K562 (cell line): ENCODE measurements at regions not wholly inside any gene's neighbourhood (a gene's known extent, or its start where the extent isn't known, plus 50 kb on each side); places are given as distances from the start of the nearest gene placed in this dataset.

Experiments
- ATAC-seq: fragments of 200-7000 bp; cut with Tn5 transposase; 3 replicates; pipeline ENCODE4 v1.9.1; 2020; ENCODE audit warnings: moderate library complexity
- BruUV-seq: library from RNA; stranded (reverse); fragments of 400-500 nt; replicated peaks from 2 replicates; lab custom pipeline; 2021; lab: Mats Ljungman, UMichigan
- CTCF ChIA-PET: fragments of 300-600 bp; formaldehyde crosslinking; extraction: SDS; loops from one replicate; lab custom pipeline; 2021; ENCODE audit warnings: low intra/inter-chr PET ratio; lab: Yijun Ruan, JAX
- POLR2A ChIA-PET: fragments of 300-600, 350-650 bp; sonication (Branson Sonifier 250); formaldehyde crosslinking; extraction: SDS; loops from one replicate; lab custom pipeline; 2021; ENCODE audit warnings: antibody characterized with exemption, inconsistent platforms; lab: Yijun Ruan, JAX
- DNase-seq, 4 experiments: peaks; one replicate each; pipeline versions ENCODE4 v3.0.0 to v3.0.0-alpha.2; 2011 to 2018; ENCODE audit warnings: low spot score in 3 of 4, mixed read lengths in 3 of 4; ENCODE audit errors: extremely low read depth in 1 of 4
- FAIRE-seq: peaks from 2 replicates; lab custom pipeline; 2011; peaks lifted over from hg19 to GRCh38; lab: Jason Lieb, UNC
- H2AFZ ChIP-seq: 2 replicates; pipeline ENCODE4 v1.6.0; 2011; ENCODE audit warnings: low read depth, low read length, control low read depth, inconsistent platforms
- H3K27ac ChIP-seq: fragments of 200-600 bp; 3 replicates; pipeline ENCODE4 v1.8.0; 2011; ENCODE audit warnings: low read depth, mild to moderate bottlenecking, control low read depth, inconsistent platforms, low read length, moderate library complexity, mixed read lengths; ENCODE audit errors: extremely low read depth
- H3K27me3 ChIP-seq, 2 experiments: fragments of 300-600 bp in 1 of 2; 2 replicates in 1 of 2; 3 replicates in 1 of 2; pipeline versions ENCODE4 v1.6.0 to v1.8.0; 2011; ENCODE audit warnings: inconsistent platforms in 2 of 2, low read length in 2 of 2, mild to moderate bottlenecking in 1 of 2, mixed read lengths in 1 of 2, moderate library complexity in 1 of 2; ENCODE audit not compliant: control insufficient read depth in 2 of 2, insufficient read depth in 2 of 2
- H3K36me3 ChIP-seq: fragments of 300-600 bp; 3 replicates; pipeline ENCODE4 v1.8.0; 2011; ENCODE audit warnings: mild to moderate bottlenecking, low read length, inconsistent platforms; ENCODE audit not compliant: control insufficient read depth, insufficient read depth
- H3K4me1 ChIP-seq, 2 experiments: fragments of 200-600 bp in 1 of 2; replicated peaks in 1 of 2; 2 replicates in 1 of 2; 3 replicates in 1 of 2; pipeline versions ENCODE4 v1.5.1 to v1.8.0; 2011; ENCODE audit warnings: inconsistent platforms in 2 of 2, low read length in 2 of 2, mild to moderate bottlenecking in 1 of 2, mixed read lengths in 1 of 2, moderate library complexity in 1 of 2; ENCODE audit not compliant: control insufficient read depth in 2 of 2, insufficient read depth in 2 of 2
- H3K4me2 ChIP-seq: 2 replicates; pipeline ENCODE4 v1.6.1; 2011; ENCODE audit warnings: low read length, control low read depth, inconsistent platforms, mixed read lengths; ENCODE audit not compliant: insufficient read depth
- H3K4me3 ChIP-seq: fragments of 200-600 bp; sonication (generic), shearing (Covaris generic); 2 replicates; pipeline ENCODE4 v1.5.1; 2016; ENCODE audit warnings: control low read depth, inconsistent platforms
- H3K79me2 ChIP-seq: fragments of 200-600 bp; 3 replicates; pipeline ENCODE4 v1.8.0; 2011; ENCODE audit warnings: low read length, inconsistent platforms; ENCODE audit not compliant: control insufficient read depth, insufficient read depth
- H3K9ac ChIP-seq, 2 experiments: 2 replicates each; pipeline versions ENCODE4 v1.6.0 to v1.6.1; 2011; ENCODE audit warnings: low read depth in 2 of 2, low read length in 2 of 2, control low read depth in 1 of 2, inconsistent platforms in 1 of 2, mild to moderate bottlenecking in 1 of 2, mixed read lengths in 1 of 2; ENCODE audit not compliant: insufficient read depth in 1 of 2
- H3K9me1 ChIP-seq: one replicate; pipeline ENCODE4 v1.6.0; 2011; ENCODE audit warnings: inconsistent platforms, mild to moderate bottlenecking, low read length, moderate library complexity; ENCODE audit not compliant: control insufficient read depth, insufficient read depth
- H3K9me3 ChIP-seq: replicated peaks from 2 replicates; pipeline ENCODE4 v1.5.1; 2011; ENCODE audit warnings: low read depth, low read length, inconsistent platforms; ENCODE audit not compliant: control insufficient read depth, insufficient read depth
- H4K20me1 ChIP-seq: replicated peaks from 2 replicates; pipeline ENCODE4 v1.6.1; 2011; ENCODE audit warnings: low read length, inconsistent platforms, mixed read lengths; ENCODE audit not compliant: control insufficient read depth, insufficient read depth
- ATF4 ChIP-seq: fragments of 450-650 bp; formaldehyde crosslinking; IDR thresholded peaks from 2 replicates; pipeline ENCODE4 v1.4.0; 2022; ENCODE audit warnings: mild to moderate bottlenecking, moderate library complexity
- BCL6 ChIP-seq: fragments of 250-450 bp; sonication (Bioruptor Pico); IDR thresholded peaks from 2 replicates; pipeline ENCODE4 v1.4.0; 2020
- BMI1 ChIP-seq: fragments of 150-350 bp; IDR thresholded peaks from 2 replicates; pipeline ENCODE4 v1.6.1; 2014; ENCODE audit warnings: low read length
- CTBP1 ChIP-seq: fragments of 450-650 bp; IDR thresholded peaks from 2 replicates; pipeline ENCODE4 v1.6.1; 2016; ENCODE audit warnings: borderline replicate concordance
- HNRNPUL1 ChIP-seq: fragments of 200-400 bp; formaldehyde crosslinking; IDR thresholded peaks from 2 replicates; pipeline ENCODE4 v1.6.1; 2017; ENCODE audit warnings: low read length
- MCM7 ChIP-seq, 2 experiments: fragments of 450-650 bp; IDR thresholded peaks; 2 replicates each; pipeline ENCODE4 v1.6.1; 2016 to 2018
- NFRKB ChIP-seq: fragments of 450-650 bp; IDR thresholded peaks from 2 replicates; pipeline ENCODE4 v1.6.1; 2016; ENCODE audit warnings: low read depth
- PRPF4 ChIP-seq: fragments of 200-400 bp; formaldehyde crosslinking; IDR thresholded peaks from one replicate; pipeline ENCODE4 v1.6.1; 2017; ENCODE audit warnings: low read length, low read depth, mild to moderate bottlenecking; ENCODE audit not compliant: insufficient read depth, poor library complexity, severe bottlenecking
- TSC22D4 ChIP-seq: fragments of 450-650 bp; IDR thresholded peaks from 2 replicates; pipeline ENCODE4 v1.6.1; 2016; ENCODE audit warnings: missing genetic modification characterization, missing biosample characterization, control low read depth
- U2AF2 ChIP-seq: fragments of 200-400 bp; formaldehyde crosslinking; optimal IDR thresholded peaks from 2 replicates; pipeline ENCODE3; 2017; ENCODE audit warnings: low read depth, mild to moderate bottlenecking, low read length
- ZC3H4 ChIP-seq: sonication (generic); formaldehyde crosslinking; IDR thresholded peaks from 2 replicates; pipeline ENCODE4 v1.9.0; 2021; ENCODE audit warnings: missing genetic modification reagents, borderline replicate concordance
- ZMIZ1 ChIP-seq, 2 experiments: fragments of 150-350 bp in 1 of 2; IDR thresholded peaks; 2 replicates each; pipeline ENCODE4 v1.6.1; 2012 to 2016; ENCODE audit warnings: low read depth in 2 of 2, low read length in 2 of 2, mild to moderate bottlenecking in 1 of 2, moderate library complexity in 1 of 2
- ZNF143 ChIP-seq: sonication (generic); formaldehyde crosslinking; IDR thresholded peaks from 2 replicates; pipeline ENCODE4 v1.9.0; 2022; ENCODE audit warnings: mild to moderate bottlenecking, missing genetic modification reagents
- ZNF445 ChIP-seq: fragments of 250-450 bp; sonication (Bioruptor Pico); IDR thresholded peaks from 2 replicates; pipeline ENCODE4 v1.4.0; 2020; ENCODE audit warnings: low read depth, mild to moderate bottlenecking, moderate library complexity
- ZNF79 ChIP-seq: fragments of 250-450 bp; sonication (Bioruptor Pico); IDR thresholded peaks from 2 replicates; pipeline ENCODE4 v1.4.0; 2020; ENCODE audit warnings: low read depth, mild to moderate bottlenecking, moderate library complexity
- WGBS: fragments of 100-300 bp; shearing (Covaris generic); methylation state at CpG from one replicate; pipeline ENCODE4 v1.1.6; 2016; ENCODE audit warnings: low coverage, mixed read lengths; ENCODE audit not compliant: insufficient coverage; ENCODE audit errors: missing lambda C conversion rate; 5-methylcytosine and 5-hydroxymethylcytosine counted together
- in situ Hi-C: fragments of 300-500 bp; cut with MboI; formaldehyde crosslinking; loops from 4 replicates; pipeline ENCODE4 v1.15.0; 2018; ENCODE audit warnings: inconsistent platforms, mixed read lengths
- intact Hi-C: fragments of 100-400 bp; cut with micrococcal nuclease; formaldehyde crosslinking; loops from 2 replicates; pipeline ENCODE4 v1.14.2; 2022

GRCh38 chr3:19757773-19758172, 176.2 kb downstream of the EFHB start (continued):
- TF ChIP-seq ZMIZ1 (IDR thresholded peaks at IDR 0.05; ENCODE audit: low read depth in 2 of 2, low read length in 2 of 2) (no peak), CTBP1 (no peak)
- TF ChIP-seq, all 486 proteins: peak for 0

GRCh38 chr3:19749448-19750017, 184.5 kb downstream of the EFHB start:
- intact Hi-C loops: no loop called here
- Histone ChIP-seq H2AFZ (no peak overlapping the region), H3K4me3 (no peak overlapping the region), H3K9ac (no peak overlapping the region), H3K9me3 (no peaks in the 10 kb centered on the region), H3K4me1 (no peaks in the 10 kb centered on the region), H3K27ac (no peak overlapping the region), H3K79me2 (no peaks in the 10 kb centered on the region), H3K4me2 (no peak overlapping the region), H3K27me3 (no peaks in the 10 kb centered on the region), H3K36me3 (no peaks in the 10 kb centered on the region), H3K9me1 (no peaks in the 10 kb centered on the region), H4K20me1 (no peaks in the 10 kb centered on the region)
- 1% methylated on average over 22 of the region's 22 CpGs for WGBS
- TF ChIP-seq ZC3H4 (CRISPR knock-in tag): no peak
- TF ChIP-seq MCM7 (IDR thresholded peaks at IDR 0.05): no peak
- TF ChIP-seq ZNF143: no peak
- TF ChIP-seq BCL6 (CRISPR knock-in tag): no peak
- TF ChIP-seq PRPF4: no peak
- TF ChIP-seq HNRNPUL1: no peak
- TF ChIP-seq ATF4: no peak
- TF ChIP-seq U2AF2: no peak
- no peak for TF ChIP-seq BMI1
- TF ChIP-seq TSC22D4 (tag): no peak
- no peak for TF ChIP-seq ZNF79 (CRISPR knock-in tag)
- no peak for TF ChIP-seq ZNF445 (CRISPR knock-in tag)
- TF ChIP-seq NFRKB: no peak
- no peak for FAIRE-seq
- BruUV-seq: no TSS peak
- no peak for DNase-seq
- no peak; the same call in 2 of the 3 replicates for ATAC-seq
- ChIA-PET POLR2A (no interaction called here), CTCF (no interaction called here)
- in situ Hi-C loops: no loop called here
